Uterus (tissue), 2 donors: ENCODE measurements at regions not wholly inside any gene's neighbourhood (a gene's known extent, or its start where the extent isn't known, plus 50 kb on each side); places are given as distances from the start of the nearest gene placed in this dataset.

Experiments
- POLR2A ChIP-seq, 2 donors: fragments of 450-650 bp; IDR thresholded peaks; one replicate each; pipeline ENCODE4 v1.6.1; 2016; ENCODE audit warnings: antibody characterized with exemption in 2 of 2, mild to moderate bottlenecking in 1 of 2, moderate library complexity in 1 of 2
- TF ChIP-seq, protein P1 (sequence below), 4 experiments: fragments of 200-600 bp in 2 of 4; fragments of 450-650 bp in 2 of 4; sonication (generic) in 2 of 4; IDR thresholded peaks; one replicate each; pipeline ENCODE4 v1.5.1; 2016 to 2019; ENCODE audit warnings: antibody characterized with exemption in 4 of 4, mild to moderate bottlenecking in 2 of 4, moderate library complexity in 1 of 4

DNA sequence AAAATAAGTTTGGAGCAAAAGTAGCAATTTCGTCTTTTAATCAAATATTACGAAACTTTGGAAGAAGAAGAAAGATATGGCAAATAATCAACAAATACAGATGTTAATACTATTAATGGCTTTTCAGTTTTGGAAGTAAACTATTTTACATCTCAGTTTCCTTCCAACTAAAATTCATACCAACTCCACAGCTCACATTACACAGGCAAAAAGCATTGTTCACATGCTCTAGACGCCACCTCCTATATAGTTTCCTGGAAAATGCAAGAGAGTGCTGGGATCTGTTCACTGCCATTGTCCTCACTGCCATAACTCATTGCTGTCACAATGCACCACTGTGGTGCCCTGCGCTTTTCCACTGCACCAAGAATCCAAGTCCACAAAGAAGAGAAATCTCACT is 149.0 kb upstream of the FTMT start:
- TF ChIP-seq, protein P1, sequence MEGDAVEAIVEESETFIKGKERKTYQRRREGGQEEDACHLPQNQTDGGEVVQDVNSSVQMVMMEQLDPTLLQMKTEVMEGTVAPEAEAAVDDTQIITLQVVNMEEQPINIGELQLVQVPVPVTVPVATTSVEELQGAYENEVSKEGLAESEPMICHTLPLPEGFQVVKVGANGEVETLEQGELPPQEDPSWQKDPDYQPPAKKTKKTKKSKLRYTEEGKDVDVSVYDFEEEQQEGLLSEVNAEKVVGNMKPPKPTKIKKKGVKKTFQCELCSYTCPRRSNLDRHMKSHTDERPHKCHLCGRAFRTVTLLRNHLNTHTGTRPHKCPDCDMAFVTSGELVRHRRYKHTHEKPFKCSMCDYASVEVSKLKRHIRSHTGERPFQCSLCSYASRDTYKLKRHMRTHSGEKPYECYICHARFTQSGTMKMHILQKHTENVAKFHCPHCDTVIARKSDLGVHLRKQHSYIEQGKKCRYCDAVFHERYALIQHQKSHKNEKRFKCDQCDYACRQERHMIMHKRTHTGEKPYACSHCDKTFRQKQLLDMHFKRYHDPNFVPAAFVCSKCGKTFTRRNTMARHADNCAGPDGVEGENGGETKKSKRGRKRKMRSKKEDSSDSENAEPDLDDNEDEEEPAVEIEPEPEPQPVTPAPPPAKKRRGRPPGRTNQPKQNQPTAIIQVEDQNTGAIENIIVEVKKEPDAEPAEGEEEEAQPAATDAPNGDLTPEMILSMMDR (IDR thresholded peaks at IDR 0.05), result no peak
- TF ChIP-seq POLR2A (IDR thresholded peaks at IDR 0.05), result no peak
